ENCODE measurements at regions not wholly inside any gene's neighbourhood (a gene's known extent, or its start where the extent isn't known, plus 50 kb on each side); places are given as distances from the start of the nearest gene placed in this dataset.

GRCh38 chr14:76640923-76641395, 120.3 kb upstream of the VASH1 start:
- TF ChIP-seq CTCF (IDR thresholded peaks at IDR 0.05) (no peak), POLR2AphosphoS5 (IDR thresholded peaks at IDR 0.05) (no peak), POLR2A (IDR thresholded peaks at IDR 0.05) (no peak)

Measured in suprapubic skin (tissue), 4 donors.